Left ventricle myocardium inferior (tissue), 1 donor: ENCODE measurements at regions not wholly inside any gene's neighbourhood (a gene's known extent, or its start where the extent isn't known, plus 50 kb on each side); places are given as distances from the start of the nearest gene placed in this dataset.
A peak's percentile ranks its signal among the peaks of the same experiment; 100 is the strongest.

Experiments
- DNase-seq: peaks from one replicate; pipeline ENCODE4 v3.0.0-alpha.2; 2020
- H3K27ac ChIP-seq: fragments of 200-600 bp; replicated peaks from 2 replicates; pipeline ENCODE4 v1.8.0; 2021
- H3K27me3 ChIP-seq: fragments of 200-600 bp; 2 replicates; pipeline ENCODE4 v1.8.0; 2021; ENCODE audit warnings: low read depth
- H3K36me3 ChIP-seq: fragments of 200-600 bp; 2 replicates; pipeline ENCODE4 v1.8.0; 2021
- H3K4me1 ChIP-seq: fragments of 200-600 bp; 2 replicates; pipeline ENCODE4 v1.8.0; 2021
- H3K4me3 ChIP-seq: fragments of 200-600 bp; 2 replicates; pipeline ENCODE4 v1.8.0; 2021; ENCODE audit warnings: mild to moderate bottlenecking, moderate library complexity
- H3K9me3 ChIP-seq: fragments of 200-600 bp; replicated peaks from 2 replicates; pipeline ENCODE4 v1.8.0; 2021
- intact Hi-C: fragments of 100-400 bp; cut with micrococcal nuclease; formaldehyde crosslinking; loops from one replicate; pipeline ENCODE4 v1.11.0; 2022
- TF ChIP-seq, protein P1 (sequence below): fragments of 200-600 bp; IDR thresholded peaks from 2 replicates; pipeline ENCODE4 v1.8.0; 2021; ENCODE audit warnings: antibody characterized with exemption, mild to moderate bottlenecking, borderline replicate concordance
- donor health status: DM: no; HTN: yes; CAD: no; lungs with severe emphysema.

DNA sequence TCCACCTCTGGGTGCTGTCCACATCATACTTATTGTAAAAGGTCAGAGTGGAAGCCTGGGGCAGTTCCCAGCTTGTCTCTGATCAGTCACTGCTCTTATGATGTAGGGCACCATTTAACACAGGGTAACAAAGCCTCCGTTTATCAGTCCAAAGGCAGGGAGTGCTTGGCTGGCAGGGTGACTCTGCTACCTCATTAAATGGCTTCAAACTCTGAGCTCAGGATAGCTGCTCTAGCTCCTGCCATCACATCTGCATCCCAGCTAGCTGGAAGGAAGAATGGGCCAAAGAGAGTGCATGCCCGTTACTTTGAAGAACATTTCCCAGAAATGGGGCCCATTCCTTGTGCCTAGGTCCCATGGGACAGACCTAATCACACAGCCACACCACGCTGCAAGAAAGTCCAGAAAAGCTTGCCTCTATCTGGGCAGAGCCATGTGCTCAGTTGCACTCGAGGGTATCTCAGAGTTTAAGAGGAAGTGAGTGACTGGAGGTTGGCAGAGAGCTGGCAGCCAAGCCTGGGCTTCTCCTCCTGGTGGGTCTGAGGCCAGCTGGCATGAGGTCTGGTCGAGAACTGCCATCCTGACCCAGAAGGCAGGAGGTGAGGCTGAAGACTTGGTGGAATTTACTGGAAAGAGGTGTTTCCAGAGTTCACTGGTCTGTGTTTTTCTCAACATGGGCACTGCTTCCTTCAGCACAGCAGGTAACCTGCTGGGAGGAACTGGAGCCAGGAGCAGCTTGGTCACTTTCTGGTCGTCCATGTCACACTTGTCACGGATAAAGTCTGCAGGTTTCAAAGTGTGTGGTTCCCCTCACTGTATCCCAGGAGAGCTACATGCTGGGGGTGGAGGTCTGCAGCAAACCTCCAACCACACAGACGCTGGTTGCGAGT is 935.7 kb downstream of the BRD1 start:
- intact Hi-C loops, result no loop called here
- Histone ChIP-seq H3K9me3 (peaks cover 9% of the 10 kb centered on the region), H3K36me3 (no peaks in the 10 kb centered on the region), H3K4me3 (no peak overlapping the region), H3K4me1 (no peaks in the 10 kb centered on the region), H3K27me3 (peaks cover 60% of the 10 kb centered on the region), H3K27ac (no peak overlapping the region)
- TF ChIP-seq, protein P1, sequence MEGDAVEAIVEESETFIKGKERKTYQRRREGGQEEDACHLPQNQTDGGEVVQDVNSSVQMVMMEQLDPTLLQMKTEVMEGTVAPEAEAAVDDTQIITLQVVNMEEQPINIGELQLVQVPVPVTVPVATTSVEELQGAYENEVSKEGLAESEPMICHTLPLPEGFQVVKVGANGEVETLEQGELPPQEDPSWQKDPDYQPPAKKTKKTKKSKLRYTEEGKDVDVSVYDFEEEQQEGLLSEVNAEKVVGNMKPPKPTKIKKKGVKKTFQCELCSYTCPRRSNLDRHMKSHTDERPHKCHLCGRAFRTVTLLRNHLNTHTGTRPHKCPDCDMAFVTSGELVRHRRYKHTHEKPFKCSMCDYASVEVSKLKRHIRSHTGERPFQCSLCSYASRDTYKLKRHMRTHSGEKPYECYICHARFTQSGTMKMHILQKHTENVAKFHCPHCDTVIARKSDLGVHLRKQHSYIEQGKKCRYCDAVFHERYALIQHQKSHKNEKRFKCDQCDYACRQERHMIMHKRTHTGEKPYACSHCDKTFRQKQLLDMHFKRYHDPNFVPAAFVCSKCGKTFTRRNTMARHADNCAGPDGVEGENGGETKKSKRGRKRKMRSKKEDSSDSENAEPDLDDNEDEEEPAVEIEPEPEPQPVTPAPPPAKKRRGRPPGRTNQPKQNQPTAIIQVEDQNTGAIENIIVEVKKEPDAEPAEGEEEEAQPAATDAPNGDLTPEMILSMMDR, result no peak
- DNase-seq, result no peak

DNA sequence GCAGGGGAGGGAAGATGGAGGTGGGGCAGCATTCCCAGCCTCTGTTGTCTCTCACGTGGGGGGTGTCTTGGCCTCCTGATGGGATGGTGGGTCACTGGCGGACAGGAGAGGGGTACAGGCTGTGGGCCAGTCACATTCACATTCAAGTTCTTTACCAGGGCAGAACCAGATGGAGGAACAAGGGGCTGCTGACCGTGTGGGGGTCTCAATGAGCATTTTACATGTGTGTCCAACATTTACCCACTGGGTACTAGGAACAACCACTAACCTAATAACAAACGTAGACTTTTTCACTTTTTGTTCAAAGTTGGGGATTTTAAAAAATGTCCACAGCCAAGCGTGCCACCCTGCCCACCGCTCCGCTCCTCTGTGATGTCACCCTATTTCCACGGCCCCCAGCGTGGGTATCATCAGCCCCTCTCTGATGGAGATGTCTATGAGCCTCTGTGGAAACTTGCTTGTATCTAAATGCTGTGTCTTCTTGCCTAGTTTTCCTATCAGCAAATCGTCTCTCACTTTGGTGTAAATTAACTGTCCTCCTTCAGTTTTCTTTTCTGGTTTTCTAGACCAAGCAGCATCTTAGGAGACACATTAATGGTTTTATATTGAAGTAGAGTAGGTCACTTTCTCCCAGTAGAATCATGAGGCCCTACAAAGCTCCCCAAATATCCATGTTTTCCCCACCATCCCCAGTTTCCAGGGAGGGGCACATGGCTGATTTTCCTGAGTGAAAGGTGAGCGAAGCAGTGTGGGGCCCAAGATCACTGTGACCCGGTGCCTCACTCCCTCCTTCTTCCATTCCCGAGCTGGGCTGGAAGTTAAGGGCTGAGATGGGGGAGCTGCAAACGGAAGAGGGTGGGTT is 936.7 kb downstream of the BRD1 start:
- intact Hi-C loops, result no loop called here
- peaks cover 9% of the 10 kb centered on the region for H3K9me3 ChIP-seq
- TF ChIP-seq, protein P1, result no peak
- no peaks in the 10 kb centered on the region for H3K36me3 ChIP-seq
- H3K27ac ChIP-seq, result no peak overlapping the region
- DNase-seq, result peak; percentile 9
- peaks cover 70% of the 10 kb centered on the region for H3K27me3 ChIP-seq
- H3K4me1 ChIP-seq, result no peaks in the 10 kb centered on the region
- no peak overlapping the region for H3K4me3 ChIP-seq

DNA sequence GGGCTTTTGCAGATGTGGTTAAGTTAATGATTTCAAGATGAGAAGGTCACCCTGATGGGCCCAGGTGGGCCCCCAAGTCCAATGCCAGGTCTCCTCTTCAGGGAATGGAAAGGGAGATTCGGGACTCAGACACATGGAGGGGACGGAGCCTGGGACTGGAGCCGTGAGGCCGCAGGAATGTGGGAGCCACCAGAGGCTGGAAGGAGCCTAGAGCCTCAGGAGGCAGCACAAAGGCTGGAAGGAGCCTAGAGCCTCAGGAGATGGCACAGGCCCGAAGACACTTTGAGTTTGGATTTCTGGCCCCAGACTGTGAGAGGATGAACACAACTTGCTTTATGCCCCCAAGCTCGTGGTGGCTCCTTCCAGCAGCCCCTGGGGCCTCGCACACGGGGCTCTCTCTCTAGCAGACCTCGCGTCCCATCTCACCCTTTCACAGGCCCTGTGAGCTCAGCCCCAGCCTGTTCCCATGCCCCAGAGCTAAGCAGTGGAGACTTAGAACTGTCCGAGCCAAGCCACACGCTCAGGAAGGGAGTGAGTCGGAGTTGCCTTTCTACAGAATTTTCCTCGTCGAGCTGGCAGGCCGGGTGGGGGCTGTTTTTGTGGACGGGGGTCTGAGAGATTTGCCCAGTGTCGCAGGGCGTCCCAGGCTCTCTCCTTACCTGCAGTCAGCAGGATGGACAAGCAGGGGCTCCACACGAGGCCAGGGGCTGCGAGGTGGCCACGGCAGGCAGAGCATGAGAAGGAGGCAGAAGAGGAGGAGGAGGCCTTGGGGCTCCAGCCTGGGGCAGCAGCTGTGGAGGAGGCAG is 937.6 kb downstream of the BRD1 start:
- peak; percentile 4 for DNase-seq
- no peaks in the 10 kb centered on the region for H3K36me3 ChIP-seq
- H3K27ac ChIP-seq, result no peak overlapping the region
- TF ChIP-seq, protein P1, result no peak
- intact Hi-C loops, result no loop called here
- H3K27me3 ChIP-seq, result peaks cover 71% of the 10 kb centered on the region
- no peak overlapping the region for H3K4me3 ChIP-seq
- H3K9me3 ChIP-seq, result peaks cover 9% of the 10 kb centered on the region
- H3K4me1 ChIP-seq, result no peaks in the 10 kb centered on the region

DNA sequence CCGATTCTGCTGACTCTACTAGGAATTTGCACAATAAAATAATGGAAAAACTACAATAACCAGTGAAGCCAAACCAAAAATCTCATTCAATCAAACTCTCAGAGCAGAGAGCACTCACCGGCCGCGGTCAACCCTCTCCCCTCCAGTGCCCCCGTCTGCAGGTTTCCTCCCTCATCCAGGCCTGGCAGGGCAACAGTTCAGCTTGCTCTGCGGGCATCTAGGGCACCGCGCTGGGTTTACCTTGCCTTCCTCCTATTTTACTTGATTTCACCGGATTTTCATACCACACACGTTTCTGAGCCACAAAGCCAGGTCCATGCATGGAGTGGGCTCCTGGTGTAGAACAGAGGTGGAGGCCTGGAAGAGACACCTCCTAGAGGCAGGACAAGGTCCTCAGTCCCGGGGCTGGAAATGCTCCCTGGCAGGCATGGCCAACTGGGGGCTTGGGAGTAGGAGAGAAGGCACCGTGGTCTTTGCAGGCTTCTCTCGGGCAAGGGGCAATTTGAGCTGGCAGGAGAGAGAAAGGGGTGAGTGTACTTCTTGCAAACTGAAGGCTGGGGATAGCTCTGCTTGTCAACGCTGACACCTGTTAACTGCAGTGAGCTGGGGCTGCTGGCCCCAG is 938.4 kb downstream of the BRD1 start:
- intact Hi-C loops, result no loop called here
- no peak overlapping the region for H3K27ac ChIP-seq
- peaks cover 71% of the 10 kb centered on the region for H3K27me3 ChIP-seq
- no peaks in the 10 kb centered on the region for H3K4me1 ChIP-seq
- TF ChIP-seq, protein P1, result no peak
- no peaks in the 10 kb centered on the region for H3K36me3 ChIP-seq
- H3K9me3 ChIP-seq, result peaks cover 9% of the 10 kb centered on the region
- no peak overlapping the region for H3K4me3 ChIP-seq
- DNase-seq, result peak; percentile 1
